ENCODE measurements at regions not wholly inside any gene's neighbourhood (a gene's known extent, or its start where the extent isn't known, plus 50 kb on each side); places are given as distances from the start of the nearest gene placed in this dataset.

DNA sequence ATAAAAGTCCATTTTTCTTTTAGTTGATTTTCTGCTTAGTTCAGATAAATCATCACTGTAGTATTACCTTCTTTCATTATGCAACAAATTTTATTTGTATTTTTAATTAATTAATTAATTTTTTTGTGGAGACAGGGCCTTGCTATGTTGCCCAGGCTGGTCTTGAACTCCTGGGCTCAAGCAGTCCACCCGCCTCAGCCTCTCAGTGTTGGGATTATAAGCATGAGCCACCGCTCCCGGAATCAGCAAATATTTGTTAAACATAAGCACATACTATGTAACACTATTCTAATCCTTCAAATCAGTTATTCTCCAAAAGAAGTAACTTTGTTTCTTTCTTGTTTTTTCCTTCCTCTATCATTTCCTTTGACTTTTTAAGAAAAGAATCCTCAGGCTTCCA lies 584.8 kb upstream of the ANKRD30A start:
- TF ChIP-seq, protein P1, sequence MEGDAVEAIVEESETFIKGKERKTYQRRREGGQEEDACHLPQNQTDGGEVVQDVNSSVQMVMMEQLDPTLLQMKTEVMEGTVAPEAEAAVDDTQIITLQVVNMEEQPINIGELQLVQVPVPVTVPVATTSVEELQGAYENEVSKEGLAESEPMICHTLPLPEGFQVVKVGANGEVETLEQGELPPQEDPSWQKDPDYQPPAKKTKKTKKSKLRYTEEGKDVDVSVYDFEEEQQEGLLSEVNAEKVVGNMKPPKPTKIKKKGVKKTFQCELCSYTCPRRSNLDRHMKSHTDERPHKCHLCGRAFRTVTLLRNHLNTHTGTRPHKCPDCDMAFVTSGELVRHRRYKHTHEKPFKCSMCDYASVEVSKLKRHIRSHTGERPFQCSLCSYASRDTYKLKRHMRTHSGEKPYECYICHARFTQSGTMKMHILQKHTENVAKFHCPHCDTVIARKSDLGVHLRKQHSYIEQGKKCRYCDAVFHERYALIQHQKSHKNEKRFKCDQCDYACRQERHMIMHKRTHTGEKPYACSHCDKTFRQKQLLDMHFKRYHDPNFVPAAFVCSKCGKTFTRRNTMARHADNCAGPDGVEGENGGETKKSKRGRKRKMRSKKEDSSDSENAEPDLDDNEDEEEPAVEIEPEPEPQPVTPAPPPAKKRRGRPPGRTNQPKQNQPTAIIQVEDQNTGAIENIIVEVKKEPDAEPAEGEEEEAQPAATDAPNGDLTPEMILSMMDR (conservative IDR thresholded peaks at IDR 0.05): no peak
- no peak overlapping the region for H3K4me3 Mint-ChIP-seq
- no peaks in the 10 kb centered on the region for H3K27me3 Mint-ChIP-seq
- no peak overlapping the region for H3K27ac Mint-ChIP-seq
- DNase-seq (ENCODE audit: extremely low spot score, unreplicated experiment): no peak
- H3K36me3 Mint-ChIP-seq: no peaks in the 10 kb centered on the region
- no peaks in the 10 kb centered on the region for H3K9me3 Mint-ChIP-seq
- peaks cover 9% of the 10 kb centered on the region for H3K4me1 Mint-ChIP-seq (ENCODE audit: unreplicated experiment)

DNA sequence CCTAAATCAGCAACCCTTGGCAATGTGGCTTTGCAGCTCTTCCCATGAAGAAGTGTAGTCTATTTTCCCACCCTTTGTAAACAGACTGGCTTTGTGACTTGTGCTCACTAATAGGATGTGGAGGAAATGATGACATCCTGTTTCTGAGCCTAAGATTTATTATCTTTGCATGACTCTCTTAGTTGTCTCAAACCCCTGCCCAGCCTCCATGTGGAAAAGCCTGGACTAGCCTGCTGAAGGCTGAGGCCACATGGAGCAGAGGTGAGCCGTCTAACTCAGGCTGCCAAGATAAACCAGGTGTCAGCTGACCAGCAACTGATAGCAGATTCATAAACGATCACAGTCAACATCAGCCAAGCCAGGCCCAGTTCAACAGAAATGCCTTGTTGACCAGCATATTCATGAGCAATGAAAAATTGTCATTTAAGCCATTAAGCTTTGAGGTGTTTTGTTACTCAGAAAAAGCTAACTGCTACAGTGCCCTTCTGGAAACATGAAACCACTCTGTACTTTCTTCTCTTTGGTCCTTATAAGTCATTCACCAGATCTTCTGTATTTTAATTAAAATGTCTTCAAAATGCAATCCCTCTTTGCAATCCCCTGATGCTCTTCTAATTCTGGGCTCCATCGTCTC lies 586.3 kb upstream of the ANKRD30A start:
- H3K4me1 Mint-ChIP-seq (ENCODE audit: unreplicated experiment): peaks cover 9% of the 10 kb centered on the region
- H3K27ac Mint-ChIP-seq: no peak overlapping the region
- no peaks in the 10 kb centered on the region for H3K9me3 Mint-ChIP-seq
- no peaks in the 10 kb centered on the region for H3K27me3 Mint-ChIP-seq
- no peaks in the 10 kb centered on the region for H3K36me3 Mint-ChIP-seq
- TF ChIP-seq, protein P1 (conservative IDR thresholded peaks at IDR 0.05): no peak
- no peak overlapping the region for H3K4me3 Mint-ChIP-seq
- no peak for DNase-seq (ENCODE audit: extremely low spot score, unreplicated experiment)

DNA sequence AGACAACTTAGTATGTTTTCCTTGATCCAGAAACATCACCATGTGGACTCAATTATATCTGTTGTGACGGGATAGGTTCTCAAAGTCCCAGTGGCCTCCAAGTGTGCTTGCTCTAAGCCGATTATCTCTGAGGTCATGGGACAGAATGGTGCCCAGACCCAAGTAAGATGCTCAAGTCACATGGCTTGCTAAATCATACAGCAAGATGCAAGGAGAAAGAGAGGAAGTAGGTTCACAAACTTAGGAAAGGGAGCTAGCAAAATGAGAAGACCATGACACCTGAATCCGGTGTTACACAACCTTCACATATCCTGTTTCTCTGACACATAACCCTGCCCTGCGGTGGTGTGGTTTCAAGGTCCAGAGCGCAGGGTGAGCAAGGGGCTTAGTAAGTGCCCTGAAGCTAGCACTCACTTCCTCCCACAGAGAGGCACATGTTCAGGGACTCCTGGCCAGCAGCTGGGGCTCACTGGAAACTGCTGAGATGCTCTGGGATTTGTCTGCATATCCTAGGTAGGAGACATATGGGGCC lies 590.9 kb upstream of the ANKRD30A start:
- TF ChIP-seq, protein P1 (conservative IDR thresholded peaks at IDR 0.05): no peak
- H3K4me1 Mint-ChIP-seq (ENCODE audit: unreplicated experiment): no peaks in the 10 kb centered on the region
- DNase-seq (ENCODE audit: extremely low spot score, unreplicated experiment): no peak
- H3K4me3 Mint-ChIP-seq: no peak overlapping the region
- no peaks in the 10 kb centered on the region for H3K9me3 Mint-ChIP-seq
- no peaks in the 10 kb centered on the region for H3K36me3 Mint-ChIP-seq
- no peak overlapping the region for H3K27ac Mint-ChIP-seq
- H3K27me3 Mint-ChIP-seq: no peaks in the 10 kb centered on the region

DNA sequence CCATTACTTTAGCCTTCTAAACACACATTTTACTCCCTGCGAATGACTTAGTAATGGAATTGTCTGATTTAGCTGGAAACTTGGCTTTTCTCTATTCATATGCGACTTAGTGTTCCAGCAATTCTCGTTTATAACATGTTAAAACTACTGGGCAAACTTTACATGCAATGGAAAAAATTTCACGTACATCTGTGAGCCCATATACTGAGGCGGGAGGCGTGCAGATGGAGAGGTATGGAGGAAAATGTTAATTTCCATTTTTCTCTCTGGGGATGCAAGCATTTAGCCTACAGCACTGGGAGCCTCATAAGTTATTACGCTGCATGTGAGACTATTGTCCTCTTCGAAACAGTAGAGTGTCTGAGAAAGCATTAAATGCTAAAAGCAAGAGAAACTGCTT lies 591.5 kb upstream of the ANKRD30A start:
- H3K27ac Mint-ChIP-seq: no peak overlapping the region
- H3K4me3 Mint-ChIP-seq: no peak overlapping the region
- H3K4me1 Mint-ChIP-seq (ENCODE audit: unreplicated experiment): no peaks in the 10 kb centered on the region
- no peak for DNase-seq (ENCODE audit: extremely low spot score, unreplicated experiment)
- TF ChIP-seq, protein P1 (conservative IDR thresholded peaks at IDR 0.05): no peak
- no peaks in the 10 kb centered on the region for H3K27me3 Mint-ChIP-seq
- no peaks in the 10 kb centered on the region for H3K9me3 Mint-ChIP-seq
- H3K36me3 Mint-ChIP-seq: no peaks in the 10 kb centered on the region

DNA sequence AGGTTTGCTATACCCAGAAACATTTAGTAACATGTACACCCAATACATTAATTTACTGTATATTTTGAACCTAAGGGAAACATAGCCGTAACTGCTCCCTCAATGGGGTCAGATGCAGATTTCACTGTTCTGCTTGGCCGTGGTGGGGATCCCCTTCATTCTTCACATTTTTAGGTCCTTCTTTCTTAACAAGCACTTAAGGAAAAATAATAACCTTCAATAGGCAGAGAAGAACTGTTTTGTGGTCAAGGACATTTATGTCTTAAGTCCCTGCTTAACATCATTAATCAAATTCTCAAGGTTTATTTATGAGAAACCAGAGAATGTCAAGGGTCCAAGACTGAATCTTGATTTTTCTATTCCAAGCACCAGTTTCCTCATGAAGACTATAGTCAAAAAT lies 592.1 kb upstream of the ANKRD30A start:
- TF ChIP-seq, protein P1 (conservative IDR thresholded peaks at IDR 0.05): no peak
- DNase-seq (ENCODE audit: extremely low spot score, unreplicated experiment): no peak
- H3K27ac Mint-ChIP-seq: no peak overlapping the region
- no peaks in the 10 kb centered on the region for H3K4me1 Mint-ChIP-seq (ENCODE audit: unreplicated experiment)
- no peaks in the 10 kb centered on the region for H3K9me3 Mint-ChIP-seq
- H3K4me3 Mint-ChIP-seq: no peak overlapping the region
- H3K27me3 Mint-ChIP-seq: no peaks in the 10 kb centered on the region
- no peaks in the 10 kb centered on the region for H3K36me3 Mint-ChIP-seq

All from type B pancreatic cell (in vitro differentiated cells).